Activated CD4-positive, alpha-beta memory T cell treated with anti-CD3 and anti-CD28 coated beads for 36 hours (primary cell): ENCODE measurements at regions not wholly inside any gene's neighbourhood (a gene's known extent, or its start where the extent isn't known, plus 50 kb on each side); places are given as distances from the start of the nearest gene placed in this dataset.

ENCODE experiments used
- CTCF ChIA-PET: fragments of 350-600 bp; sonication (Branson Sonifier 250); formaldehyde crosslinking; loops from one replicate; lab custom pipeline; 2021; ENCODE audit warnings: antibody characterized with exemption, inconsistent platforms; lab: Charles Lee
- POLR2A ChIA-PET: fragments of 350-600 bp; sonication (Branson Sonifier 250); formaldehyde crosslinking; loops from one replicate; lab custom pipeline; 2021; ENCODE audit warnings: antibody characterized with exemption; lab: Charles Lee
- DNase-seq: peaks from one replicate; pipeline ENCODE4 v3.0.0-alpha.2; 2020
- H3K27ac Mint-ChIP-seq: one replicate; pipeline ENCODE4 v1.8.0; 2021; ENCODE audit warnings: mixed read lengths
- H3K27me3 Mint-ChIP-seq: one replicate; pipeline ENCODE4 v1.8.0; 2021; ENCODE audit warnings: mixed read lengths
- H3K36me3 Mint-ChIP-seq: one replicate; pipeline ENCODE4 v1.8.0; 2021; ENCODE audit warnings: mixed read lengths
- H3K4me1 Mint-ChIP-seq: one replicate; pipeline ENCODE4 v1.8.0; 2021; ENCODE audit warnings: low read depth, mixed read lengths
- H3K4me3 Mint-ChIP-seq: one replicate; pipeline ENCODE4 v1.8.0; 2021; ENCODE audit warnings: mild to moderate bottlenecking, mixed read lengths
- H3K9me3 Mint-ChIP-seq: one replicate; pipeline ENCODE4 v1.8.0; 2021; ENCODE audit warnings: mixed read lengths
- intact Hi-C: fragments of 100-400 bp; cut with micrococcal nuclease; formaldehyde crosslinking; loops from one replicate; pipeline ENCODE4 v1.15.1; 2023

GRCh38 chr16:27123795-27124409, 57.2 kb downstream of the C16orf82 start:
- H3K9me3 Mint-ChIP-seq = peaks cover 22% of the 10 kb centered on the region
- ChIA-PET POLR2A (no interaction called here), CTCF (no interaction called here)
- H3K36me3 Mint-ChIP-seq = peaks cover 9% of the 10 kb centered on the region
- H3K27ac Mint-ChIP-seq = no peak overlapping the region
- no peak overlapping the region for H3K4me3 Mint-ChIP-seq
- DNase-seq = no peak
- no peaks in the 10 kb centered on the region for H3K4me1 Mint-ChIP-seq
- H3K27me3 Mint-ChIP-seq = peaks cover 6% of the 10 kb centered on the region
- intact Hi-C loops = no loop called here

- DNase-seq = no peak
- ChIA-PET CTCF (no interaction called here), POLR2A (no interaction called here)
- Mint-ChIP-seq H3K9me3 (peaks cover 17% of the 10 kb centered on the region), H3K27me3 (peaks cover 7% of the 10 kb centered on the region), H3K27ac (no peak overlapping the region), H3K36me3 (no peaks in the 10 kb centered on the region), H3K4me1 (no peaks in the 10 kb centered on the region), H3K4me3 (no peak overlapping the region)
- intact Hi-C loops = no loop called here
These were observed 60.6 kb downstream of the C16orf82 start for GRCh38 chr16:27127308-27127707.

GRCh38 chr16:27129401-27129800, 62.7 kb downstream of the C16orf82 start:
- CTCF ChIA-PET = no interaction called here
- POLR2A ChIA-PET = no interaction called here
- H3K4me3 Mint-ChIP-seq = no peak overlapping the region
- no peaks in the 10 kb centered on the region for H3K36me3 Mint-ChIP-seq
- H3K27me3 Mint-ChIP-seq = peaks cover 4% of the 10 kb centered on the region
- H3K9me3 Mint-ChIP-seq = peaks cover 17% of the 10 kb centered on the region
- intact Hi-C loops = no loop called here
- DNase-seq = no peak
- no peaks in the 10 kb centered on the region for H3K4me1 Mint-ChIP-seq
- no peak overlapping the region for H3K27ac Mint-ChIP-seq

- Mint-ChIP-seq H3K27me3 (peaks cover 6% of the 10 kb centered on the region), H3K9me3 (peaks cover 6% of the 10 kb centered on the region), H3K36me3 (peaks cover 4% of the 10 kb centered on the region), H3K4me3 (peak overlapping the region; percentile 2), H3K4me1 (peaks cover 4% of the 10 kb centered on the region), H3K27ac (peak overlapping the region; percentile 46)
- ChIA-PET CTCF (no interaction called here), POLR2A (no interaction called here)
- no peak for DNase-seq
- intact Hi-C loops = no loop called here
These were observed 65.1 kb upstream of the KDM8 start for GRCh38 chr16:27138257-27138656.

- peaks cover 4% of the 10 kb centered on the region for H3K27me3 Mint-ChIP-seq
- peaks cover 6% of the 10 kb centered on the region for H3K9me3 Mint-ChIP-seq
- ChIA-PET POLR2A (no interaction called here), CTCF (interaction anchor here (1.8 kb wide), 1 partner anchor 10 kb away, joined by 9 read pairs; no protein-coding TSS in a partner anchor)
- intact Hi-C loops = no loop called here
- H3K36me3 Mint-ChIP-seq = peaks cover 2% of the 10 kb centered on the region
- no peak overlapping the region for H3K4me3 Mint-ChIP-seq
- no peaks in the 10 kb centered on the region for H3K4me1 Mint-ChIP-seq
- DNase-seq = no peak
- H3K27ac Mint-ChIP-seq = no peak overlapping the region
These were observed 57.7 kb upstream of the KDM8 start for GRCh38 chr16:27145630-27146029.

- Mint-ChIP-seq H3K27ac (no peak overlapping the region), H3K27me3 (no peaks in the 10 kb centered on the region), H3K9me3 (peaks cover 6% of the 10 kb centered on the region), H3K4me3 (no peak overlapping the region), H3K4me1 (peaks cover 2% of the 10 kb centered on the region), H3K36me3 (peaks cover 2% of the 10 kb centered on the region)
- intact Hi-C loops = no loop called here
- POLR2A ChIA-PET = no interaction called here
- CTCF ChIA-PET = interaction anchor here (1.0 kb wide), 1 partner anchor 40 kb away, joined by 4 read pairs; no protein-coding TSS in a partner anchor
- no peak for DNase-seq
These were observed 53.3 kb upstream of the KDM8 start for GRCh38 chr16:27149986-27150385.

GRCh38 chr16:27152121-27152520, 51.2 kb upstream of the KDM8 start:
- no peak for DNase-seq
- CTCF ChIA-PET = interaction anchor here (0.7 to 2.0 kb wide), 10 partner anchors 8 to 510 kb away, joined by 3 to 10 read pairs (median 4); no protein-coding TSS in a partner anchor
- intact Hi-C loops = no loop called here
- Mint-ChIP-seq H3K27me3 (no peaks in the 10 kb centered on the region), H3K27ac (no peak overlapping the region), H3K4me3 (no peak overlapping the region), H3K9me3 (no peaks in the 10 kb centered on the region), H3K4me1 (peaks cover 6% of the 10 kb centered on the region), H3K36me3 (no peaks in the 10 kb centered on the region)
- POLR2A ChIA-PET = no interaction called here

GRCh38 chr16:27152801-27153200, 50.5 kb upstream of the KDM8 start:
- Mint-ChIP-seq H3K27me3 (no peaks in the 10 kb centered on the region), H3K4me3 (no peak overlapping the region), H3K4me1 (peaks cover 6% of the 10 kb centered on the region), H3K27ac (no peak overlapping the region), H3K36me3 (no peaks in the 10 kb centered on the region), H3K9me3 (no peaks in the 10 kb centered on the region)
- CTCF ChIA-PET = interaction anchor here (0.7 to 4.1 kb wide), 12 partner anchors 10 to 509 kb away, joined by 3 to 35 read pairs (median 4); no protein-coding TSS in a partner anchor
- intact Hi-C loops = no loop called here
- POLR2A ChIA-PET = interaction anchor here (0.5 kb wide), 1 partner anchor 12 kb away, joined by 3 read pairs; no protein-coding TSS in a partner anchor
- DNase-seq = no peak
